ENCODE measurements at regions not wholly inside any gene's neighbourhood (a gene's known extent, or its start where the extent isn't known, plus 50 kb on each side); places are given as distances from the start of the nearest gene placed in this dataset.

- POLR2A ChIA-PET (ENCODE audit: unreplicated experiment), result no interaction called here
- CTCF ChIA-PET, result no interaction called here
These were observed 98.7 kb upstream of the POM121L12 start for GRCh38 chr7:52936750-52937149.

DNA sequence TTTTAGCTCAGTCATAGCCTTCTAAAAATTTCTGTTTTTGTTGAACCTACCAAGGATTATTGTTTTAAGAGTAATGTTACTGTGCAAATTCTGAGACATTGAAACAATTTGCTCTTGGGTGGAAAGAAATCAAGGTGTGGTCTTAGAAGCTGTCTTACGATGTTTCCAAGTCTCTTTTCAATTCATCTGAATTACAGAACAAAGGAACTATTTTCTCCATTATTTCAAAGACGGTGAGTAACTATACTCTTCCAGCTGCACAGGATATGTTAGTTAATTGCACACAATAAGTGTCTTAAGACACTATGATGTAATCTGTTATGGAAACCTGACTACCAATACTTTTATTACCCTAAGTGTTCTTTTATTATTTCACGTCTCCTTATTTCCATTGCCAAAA lies 106.8 kb upstream of the POM121L12 start:
- Histone ChIP-seq H3K27me3 (ENCODE audit: insufficient read depth, low read depth) (no peaks in the 10 kb centered on the region; the same call in 1 of the 2 replicates), H3K27ac (no peak overlapping the region), H2AFZ (no peak overlapping the region), H4K20me1 (ENCODE audit: insufficient read depth) (no peaks in the 10 kb centered on the region), H3K9me2 (ENCODE audit: insufficient read depth) (no peaks in the 10 kb centered on the region), H3K36me3 (ENCODE audit: low read depth) (no peaks in the 10 kb centered on the region), H3K79me2 (ENCODE audit: low read depth) (no peaks in the 10 kb centered on the region), H3K9me3 (ENCODE audit: insufficient read depth, low read depth) (no peaks in the 10 kb centered on the region), H3K4me2 (no peak overlapping the region), H3F3A (ENCODE audit: insufficient read depth, low read depth) (no peaks in the 10 kb centered on the region), H3K4me3 (no peak overlapping the region), H3K4me1 (replicated peaks; ENCODE audit: insufficient read depth) (no peaks in the 10 kb centered on the region)
- ChIA-PET CTCF (no interaction called here), POLR2A (ENCODE audit: unreplicated experiment) (no interaction called here)
- DNase-seq, result no peak
- TF ChIP-seq EZH2 (IDR thresholded peaks at IDR 0.05; ENCODE audit: low read depth), result no peak
- TF ChIP-seq, protein P1, sequence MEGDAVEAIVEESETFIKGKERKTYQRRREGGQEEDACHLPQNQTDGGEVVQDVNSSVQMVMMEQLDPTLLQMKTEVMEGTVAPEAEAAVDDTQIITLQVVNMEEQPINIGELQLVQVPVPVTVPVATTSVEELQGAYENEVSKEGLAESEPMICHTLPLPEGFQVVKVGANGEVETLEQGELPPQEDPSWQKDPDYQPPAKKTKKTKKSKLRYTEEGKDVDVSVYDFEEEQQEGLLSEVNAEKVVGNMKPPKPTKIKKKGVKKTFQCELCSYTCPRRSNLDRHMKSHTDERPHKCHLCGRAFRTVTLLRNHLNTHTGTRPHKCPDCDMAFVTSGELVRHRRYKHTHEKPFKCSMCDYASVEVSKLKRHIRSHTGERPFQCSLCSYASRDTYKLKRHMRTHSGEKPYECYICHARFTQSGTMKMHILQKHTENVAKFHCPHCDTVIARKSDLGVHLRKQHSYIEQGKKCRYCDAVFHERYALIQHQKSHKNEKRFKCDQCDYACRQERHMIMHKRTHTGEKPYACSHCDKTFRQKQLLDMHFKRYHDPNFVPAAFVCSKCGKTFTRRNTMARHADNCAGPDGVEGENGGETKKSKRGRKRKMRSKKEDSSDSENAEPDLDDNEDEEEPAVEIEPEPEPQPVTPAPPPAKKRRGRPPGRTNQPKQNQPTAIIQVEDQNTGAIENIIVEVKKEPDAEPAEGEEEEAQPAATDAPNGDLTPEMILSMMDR (conservative IDR thresholded peaks at IDR 0.05), result no peak
- no TSS peak for BruUV-seq (replicated peaks)
- intact Hi-C loops (cut with micrococcal nuclease; ENCODE audit: unreplicated experiment), result no loop called here

More at GRCh38 chr7:52936750-52937149, 98.7 kb upstream of the POM121L12 start:
- intact Hi-C loops (cut with micrococcal nuclease; ENCODE audit: unreplicated experiment), result no loop called here
- no TSS peak for BruUV-seq (replicated peaks)
- Histone ChIP-seq H4K20me1 (ENCODE audit: insufficient read depth) (no peaks in the 10 kb centered on the region), H3K4me3 (no peak overlapping the region), H3K4me2 (no peak overlapping the region), H3K27ac (no peak overlapping the region), H3K9me2 (ENCODE audit: insufficient read depth) (no peaks in the 10 kb centered on the region; the same call in 1 of the 2 replicates), H3K4me1 (replicated peaks; ENCODE audit: insufficient read depth) (no peaks in the 10 kb centered on the region), H3K36me3 (ENCODE audit: low read depth) (no peaks in the 10 kb centered on the region), H3K9me3 (ENCODE audit: insufficient read depth, low read depth) (no peaks in the 10 kb centered on the region), H3K79me2 (ENCODE audit: low read depth) (no peaks in the 10 kb centered on the region), H3F3A (ENCODE audit: insufficient read depth, low read depth) (no peaks in the 10 kb centered on the region), H2AFZ (no peak overlapping the region), H3K27me3 (ENCODE audit: insufficient read depth, low read depth) (no peaks in the 10 kb centered on the region)
- DNase-seq, result no peak
- TF ChIP-seq, protein P1 (conservative IDR thresholded peaks at IDR 0.05), result no peak
- no peak for TF ChIP-seq EZH2 (IDR thresholded peaks at IDR 0.05; ENCODE audit: low read depth)

- no peak for TF ChIP-seq EZH2 (IDR thresholded peaks at IDR 0.05; ENCODE audit: low read depth)
- TF ChIP-seq, protein P1 (conservative IDR thresholded peaks at IDR 0.05), result no peak
- H3K27me3 ChIP-seq (ENCODE audit: insufficient read depth, low read depth), result peaks cover 6% of the 10 kb centered on the region; the same call in 1 of the 2 replicates
- no peak overlapping the region for H2AFZ ChIP-seq
- no peaks in the 10 kb centered on the region for H3K4me1 ChIP-seq (replicated peaks; ENCODE audit: insufficient read depth)
- no TSS peak for BruUV-seq (replicated peaks)
- H3K36me3 ChIP-seq (ENCODE audit: low read depth), result no peaks in the 10 kb centered on the region
- ChIA-PET CTCF (no interaction called here), POLR2A (ENCODE audit: unreplicated experiment) (no interaction called here)
- H4K20me1 ChIP-seq (ENCODE audit: insufficient read depth), result no peaks in the 10 kb centered on the region
- no peaks in the 10 kb centered on the region for H3F3A ChIP-seq (ENCODE audit: insufficient read depth, low read depth)
- no peaks in the 10 kb centered on the region for H3K9me2 ChIP-seq (ENCODE audit: insufficient read depth)
- H3K4me2 ChIP-seq, result no peak overlapping the region
- no peak overlapping the region for H3K4me3 ChIP-seq
- no peak for DNase-seq
- H3K27ac ChIP-seq, result no peak overlapping the region
- no peaks in the 10 kb centered on the region for H3K9me3 ChIP-seq (ENCODE audit: insufficient read depth, low read depth)
- no peaks in the 10 kb centered on the region for H3K79me2 ChIP-seq (ENCODE audit: low read depth)
- intact Hi-C loops (cut with micrococcal nuclease; ENCODE audit: unreplicated experiment), result no loop called here
These were observed 110.1 kb upstream of the POM121L12 start for GRCh38 chr7:52925332-52925731.
